ENCODE measurements at regions not wholly inside any gene's neighbourhood (a gene's known extent, or its start where the extent isn't known, plus 50 kb on each side); places are given as distances from the start of the nearest gene placed in this dataset.

- H3K4me3 ChIP-seq: no peak overlapping the region
- in situ Hi-C loops (cut with MboI): no loop called here
- WGBS, 2 experiments (ENCODE audit: low coverage in 1 of 2, low lambda C conversion rate in 2 of 2, missing lambda C conversion rate in 2 of 2): 63 to 72% methylated on average over 2 of the region's 2 CpGs
Measured at GRCh38 chr10:107933076-107933475, 768.6 kb upstream of the SORCS1 start.

DNA sequence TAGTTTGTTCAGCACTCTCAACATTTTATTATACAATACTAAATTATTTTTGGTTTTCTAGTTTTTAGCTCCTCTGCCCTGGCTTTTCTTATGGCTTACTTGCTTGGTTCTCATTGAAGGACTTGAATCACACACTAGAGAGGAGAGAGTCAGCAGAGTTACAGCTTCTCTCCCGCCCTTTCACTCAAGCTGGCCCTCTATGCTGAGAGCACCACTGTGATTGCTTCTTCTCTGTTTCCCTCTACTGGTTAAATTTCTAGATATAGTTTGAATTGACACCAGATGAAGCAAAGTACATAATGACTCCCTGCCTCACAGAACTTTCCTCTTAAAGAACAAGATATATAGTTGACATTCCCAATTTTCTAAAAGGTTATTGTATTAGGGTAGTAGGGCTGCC, 767.3 kb upstream of the SORCS1 start:
- H3K9me3 ChIP-seq (ENCODE audit: low read depth): no peaks in the 10 kb centered on the region
- H2AFZ ChIP-seq: no peak overlapping the region
- H3K27ac ChIP-seq: no peak overlapping the region
- no peak for DNase-seq
- no peaks in the 10 kb centered on the region for H3K79me2 ChIP-seq (ENCODE audit: insufficient read depth)
- no peak overlapping the region for H3K4me2 ChIP-seq (ENCODE audit: unreplicated experiment)
- H3K4me3 ChIP-seq: no peak overlapping the region
- 72 to 83% methylated on average over 1 of the region's 1 CpG for whole genome bisulfite sequencing, 2 experiments (ENCODE audit: low coverage in 1 of 2, low lambda C conversion rate in 2 of 2, missing lambda C conversion rate in 2 of 2)
- H3K36me3 ChIP-seq (ENCODE audit: low read depth): no peaks in the 10 kb centered on the region
- TF ChIP-seq EZH2phosphoT487 (IDR thresholded peaks at IDR 0.05; ENCODE audit: insufficient read depth, low read depth): no peak
- no peak for TF ChIP-seq EZH2 (IDR thresholded peaks at IDR 0.05; ENCODE audit: insufficient read depth, poor library complexity, severe bottlenecking)
- no peaks in the 10 kb centered on the region for H3K27me3 ChIP-seq (replicated peaks; ENCODE audit: insufficient read depth)
- no peaks in the 10 kb centered on the region for H3F3A ChIP-seq (ENCODE audit: insufficient read depth)
- H4K20me1 ChIP-seq (ENCODE audit: insufficient read depth): no peaks in the 10 kb centered on the region
- H3K4me1 ChIP-seq (ENCODE audit: insufficient read depth): no peaks in the 10 kb centered on the region
- H3K9me2 ChIP-seq (ENCODE audit: insufficient read depth): no peaks in the 10 kb centered on the region
- in situ Hi-C loops (cut with MboI): no loop called here
- H3K9ac ChIP-seq: no peak overlapping the region

More at GRCh38 chr10:107933076-107933475, 768.6 kb upstream of the SORCS1 start:
- TF ChIP-seq EZH2 (IDR thresholded peaks at IDR 0.05; ENCODE audit: insufficient read depth, poor library complexity, severe bottlenecking): no peak
- TF ChIP-seq EZH2phosphoT487 (IDR thresholded peaks at IDR 0.05; ENCODE audit: insufficient read depth, low read depth): no peak
- Histone ChIP-seq H3K79me2 (ENCODE audit: insufficient read depth) (no peaks in the 10 kb centered on the region), H3F3A (ENCODE audit: insufficient read depth) (no peaks in the 10 kb centered on the region), H3K4me1 (ENCODE audit: insufficient read depth) (no peaks in the 10 kb centered on the region), H3K27ac (no peak overlapping the region), H3K9me3 (ENCODE audit: low read depth) (no peaks in the 10 kb centered on the region), H3K9ac (no peak overlapping the region), H3K4me2 (ENCODE audit: unreplicated experiment) (no peak overlapping the region), H3K36me3 (ENCODE audit: low read depth) (no peaks in the 10 kb centered on the region), H2AFZ (no peak overlapping the region), H3K9me2 (ENCODE audit: insufficient read depth) (no peaks in the 10 kb centered on the region), H3K27me3 (replicated peaks; ENCODE audit: insufficient read depth) (no peaks in the 10 kb centered on the region), H4K20me1 (ENCODE audit: insufficient read depth) (no peaks in the 10 kb centered on the region)
- no peak for DNase-seq

- Histone ChIP-seq H3K9me2 (ENCODE audit: insufficient read depth) (no peaks in the 10 kb centered on the region), H3K4me1 (ENCODE audit: insufficient read depth) (no peaks in the 10 kb centered on the region), H3K9ac (no peak overlapping the region), H2AFZ (no peak overlapping the region), H3K27ac (no peak overlapping the region), H3K27me3 (replicated peaks; ENCODE audit: insufficient read depth) (no peaks in the 10 kb centered on the region), H3K4me3 (no peak overlapping the region), H3F3A (ENCODE audit: insufficient read depth) (no peaks in the 10 kb centered on the region), H3K36me3 (ENCODE audit: low read depth) (no peaks in the 10 kb centered on the region), H3K79me2 (ENCODE audit: insufficient read depth) (no peaks in the 10 kb centered on the region), H4K20me1 (ENCODE audit: insufficient read depth) (no peaks in the 10 kb centered on the region), H3K4me2 (ENCODE audit: unreplicated experiment) (no peak overlapping the region), H3K9me3 (ENCODE audit: low read depth) (no peaks in the 10 kb centered on the region)
- in situ Hi-C loops (cut with MboI): no loop called here
- TF ChIP-seq EZH2phosphoT487 (IDR thresholded peaks at IDR 0.05; ENCODE audit: insufficient read depth, low read depth) (no peak), EZH2 (IDR thresholded peaks at IDR 0.05; ENCODE audit: insufficient read depth, poor library complexity, severe bottlenecking) (no peak)
- 29 to 37% methylated on average over 2 of the region's 2 CpGs for WGBS, 2 experiments (ENCODE audit: low coverage in 1 of 2, low lambda C conversion rate in 2 of 2, missing lambda C conversion rate in 2 of 2)
- DNase-seq: no peak
Measured at GRCh38 chr10:107930037-107930436, 765.5 kb upstream of the SORCS1 start.

GRCh38 chr10:107924458-107924857, 760.0 kb upstream of the SORCS1 start:
- Histone ChIP-seq H3F3A (ENCODE audit: insufficient read depth) (no peaks in the 10 kb centered on the region), H3K79me2 (ENCODE audit: insufficient read depth) (no peaks in the 10 kb centered on the region), H3K9me3 (ENCODE audit: low read depth) (no peaks in the 10 kb centered on the region), H2AFZ (no peak overlapping the region), H4K20me1 (ENCODE audit: insufficient read depth) (no peaks in the 10 kb centered on the region), H3K4me1 (ENCODE audit: insufficient read depth) (no peaks in the 10 kb centered on the region), H3K27ac (no peak overlapping the region), H3K9me2 (ENCODE audit: insufficient read depth) (no peaks in the 10 kb centered on the region), H3K9ac (no peak overlapping the region), H3K27me3 (replicated peaks; ENCODE audit: insufficient read depth) (no peaks in the 10 kb centered on the region), H3K4me3 (no peak overlapping the region), H3K4me2 (ENCODE audit: unreplicated experiment) (no peak overlapping the region), H3K36me3 (ENCODE audit: low read depth) (no peaks in the 10 kb centered on the region)
- no peak for DNase-seq
- WGBS, 2 experiments (ENCODE audit: low coverage in 1 of 2, low lambda C conversion rate in 2 of 2, missing lambda C conversion rate in 2 of 2): 79 to 86% methylated on average over 5 of the region's 5 CpGs
- in situ Hi-C loops (cut with MboI): no loop called here
- no peak for TF ChIP-seq EZH2phosphoT487 (IDR thresholded peaks at IDR 0.05; ENCODE audit: insufficient read depth, low read depth)
- no peak for TF ChIP-seq EZH2 (IDR thresholded peaks at IDR 0.05; ENCODE audit: insufficient read depth, poor library complexity, severe bottlenecking)

Measured in GM23248 (cell line).